Renal pelvis (tissue), 1 donor: ENCODE measurements at regions not wholly inside any gene's neighbourhood (a gene's known extent, or its start where the extent isn't known, plus 50 kb on each side); places are given as distances from the start of the nearest gene placed in this dataset.
"Not testable (repeated sequence)": the region's sequence is repeated elsewhere in the genome, so short reads cannot be mapped to it uniquely, and the experiment has no call there.

Experiments
- DNase-seq: peaks from one replicate; pipeline ENCODE4 v3.0.0-alpha.2; 2013

- no peak for DNase-seq
Observed at GRCh38 chr20:43837856-43838702, 76.6 kb upstream of the TOX2 start.

- DNase-seq, result no peak
Observed at GRCh38 chr20:43836790-43837189, 77.9 kb upstream of the TOX2 start.

- no peak for DNase-seq
Observed at GRCh38 chr20:43835944-43836508, 78.6 kb upstream of the TOX2 start.

- no peak for DNase-seq
Observed at GRCh38 chr20:43833511-43834395, 80.9 kb upstream of the TOX2 start.

GRCh38 chr20:43832961-43833360, 81.7 kb upstream of the TOX2 start:
- no peak for DNase-seq

GRCh38 chr20:43832096-43832816, 82.4 kb upstream of the TOX2 start:
- DNase-seq, result no peak

GRCh38 chr20:43831481-43832065, 83.1 kb upstream of the TOX2 start:
- DNase-seq, result no peak

GRCh38 chr20:43830883-43831282, 83.8 kb upstream of the TOX2 start:
- DNase-seq, result no peak

- DNase-seq, result no peak
Observed at GRCh38 chr20:43829951-43830690, 84.5 kb upstream of the TOX2 start.

GRCh38 chr20:43827940-43828562, 86.6 kb upstream of the TOX2 start:
- no peak for DNase-seq

GRCh38 chr20:43826943-43827342, 87.7 kb upstream of the TOX2 start:
- not testable (repeated sequence) for DNase-seq

GRCh38 chr20:43825581-43825980, 89.1 kb upstream of the TOX2 start:
- no peak for DNase-seq

- no peak for DNase-seq
Observed at GRCh38 chr20:43825051-43825402, 89.6 kb upstream of the TOX2 start.

- DNase-seq, result peak; percentile 49
Observed at GRCh38 chr20:43824309-43825050, 90.2 kb upstream of the TOX2 start.

GRCh38 chr20:43821795-43822194, 92.9 kb upstream of the TOX2 start:
- no peak for DNase-seq

GRCh38 chr20:43820731-43821330, 93.8 kb upstream of the TOX2 start:
- DNase-seq, result no peak

- no peak for DNase-seq
Observed at GRCh38 chr20:43812216-43812615, 85.4 kb upstream of the GTSF1L start.

GRCh38 chr20:43809206-43809819, 82.5 kb upstream of the GTSF1L start:
- DNase-seq, result no peak

- no peak for DNase-seq
Observed at GRCh38 chr20:43804781-43805180, 78.0 kb upstream of the GTSF1L start.
